Spleen (tissue), 11 donors: ENCODE measurements at regions not wholly inside any gene's neighbourhood (a gene's known extent, or its start where the extent isn't known, plus 50 kb on each side); places are given as distances from the start of the nearest gene placed in this dataset.

Experiments used
- DNase-seq: peaks from one replicate; pipeline ENCODE4 v3.0.0-alpha.2; 2020
- H3K27ac ChIP-seq, 8 donors: fragments of 200-600 bp; sonication (generic) in 7 of 8; 1 replicate in 4 of 8; 2 replicates in 4 of 8; pipeline versions ENCODE4 v1.5.0 to v1.8.0; 2016 to 2021; ENCODE audit warnings: inconsistent platforms in 4 of 8, mild to moderate bottlenecking in 4 of 8, moderate library complexity in 1 of 8
- H3K27me3 ChIP-seq, 7 donors: fragments of 200-600 bp; sonication (generic) in 6 of 7; replicated peaks in 1 of 7; 1 replicate in 4 of 7; 2 replicates in 3 of 7; pipeline versions ENCODE4 v1.5.0 to v1.8.0; 2016 to 2021; ENCODE audit warnings: inconsistent platforms in 3 of 7, mild to moderate bottlenecking in 1 of 7
- H3K36me3 ChIP-seq, 6 donors: fragments of 200-600 bp; sonication (generic) in 5 of 6; 1 replicate in 4 of 6; 2 replicates in 2 of 6; pipeline versions ENCODE4 v1.5.0 to v1.8.0; 2016 to 2021; ENCODE audit warnings: inconsistent platforms in 2 of 6
- H3K4me1 ChIP-seq, 6 donors: fragments of 200-600 bp; sonication (generic) in 5 of 6; 1 replicate in 3 of 6; 2 replicates in 3 of 6; pipeline versions ENCODE4 v1.5.0 to v1.8.0; 2016 to 2021; ENCODE audit warnings: inconsistent platforms in 3 of 6
- H3K4me3 ChIP-seq, 8 donors: fragments of 200-600 bp; sonication (generic) in 7 of 8; 1 replicate in 4 of 8; 2 replicates in 4 of 8; pipeline versions ENCODE4 v1.5.0 to v1.8.0; 2016 to 2021; ENCODE audit warnings: inconsistent platforms in 4 of 8, mild to moderate bottlenecking in 4 of 8, moderate library complexity in 2 of 8
- H3K9me3 ChIP-seq, 8 donors: fragments of 200-600 bp; sonication (generic) in 7 of 8; 1 replicate in 4 of 8; 2 replicates in 4 of 8; pipeline versions ENCODE4 v1.5.0 to v1.8.0; 2016 to 2021; ENCODE audit warnings: inconsistent platforms in 4 of 8
- CTCF ChIP-seq, 11 experiments: fragments of 200-600 bp in 7 of 11; fragments of 450-650 bp in 4 of 11; sonication (generic) in 4 of 11; IDR thresholded peaks in 8 of 11; conservative IDR thresholded peaks in 3 of 11; 1 replicate in 7 of 11; 2 replicates in 4 of 11; pipeline versions ENCODE4 v1.4.0 to v1.8.0; 2016 to 2021; ENCODE audit warnings: antibody characterized with exemption in 11 of 11, inconsistent platforms in 4 of 11, mild to moderate bottlenecking in 1 of 11
- POLR2A ChIP-seq, 3 donors: fragments of 450-650 bp; IDR thresholded peaks; one replicate each; pipeline ENCODE4 v1.5.1; 2017; ENCODE audit warnings: antibody characterized with exemption in 3 of 3, mild to moderate bottlenecking in 1 of 3
- POLR2AphosphoS5 ChIP-seq, 3 donors: sonication (generic); formaldehyde crosslinking; IDR thresholded peaks; one replicate each; pipeline ENCODE4 v1.5.1; 2017; ENCODE audit warnings: antibody characterized with exemption in 3 of 3
- WGBS, 5 donors: extraction: QIAGEN DNeasy Blood & Tissue Kit in 3 of 5; methylation state at CpG; one replicate each; pipeline versions ENCODE4 v1.1.5 to v1.1.7; 2013 to 2018; 5-methylcytosine and 5-hydroxymethylcytosine counted together
- intact Hi-C: fragments of 100-400 bp; cut with DNase I; formaldehyde crosslinking; loops from one replicate; pipeline ENCODE4 v1.15.0; 2023; ENCODE audit warnings: low total_unique reads
- donor health status: healthy with polysubstance abuse.
- donor health status: DM: no; HTN: no; CAD: no; lungs with moderate emphysema.
- donor health status: DM: no; HTN: no; CAD: no.
- donor health status: Bipolar disorder and iron deficiency.
- donor health status: healthy.
- donor health status: DM: no; HTN: no; CAD: no.
- donor health status: DM: yes; HTN: yes; CAD: no.

DNA sequence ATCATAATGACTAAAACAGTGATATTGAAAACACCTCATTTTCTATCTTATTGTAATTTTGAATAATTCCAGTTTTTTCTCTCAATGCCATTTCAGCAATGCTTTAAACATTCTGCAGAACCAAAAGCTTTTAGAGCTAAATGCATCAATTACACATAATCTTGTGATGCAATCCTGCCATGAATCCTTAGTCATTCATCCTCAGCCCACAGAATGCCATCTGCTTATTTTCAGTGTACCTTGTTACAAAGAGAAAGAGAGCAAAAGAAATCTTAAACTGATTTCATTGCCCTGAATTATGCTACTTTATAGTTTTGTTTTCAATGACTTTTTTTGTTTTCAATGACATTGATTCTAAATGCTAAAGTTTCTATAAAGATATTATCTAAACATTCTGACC lies 1234.8 kb upstream of the C9orf72 start:
- TF ChIP-seq POLR2A (IDR thresholded peaks at IDR 0.05): no peak
- no peak for TF ChIP-seq CTCF (IDR thresholded peaks at IDR 0.05 in 8 of 11, conservative IDR thresholded peaks at IDR 0.05 in 3 of 11)
- TF ChIP-seq POLR2AphosphoS5 (IDR thresholded peaks at IDR 0.05): no peak
- Histone ChIP-seq H3K4me1 (no peaks in the 10 kb centered on the region), H3K27me3 (no peaks in the 10 kb centered on the region), H3K36me3 (no peaks in the 10 kb centered on the region), H3K4me3 (no peak overlapping the region), H3K9me3 (no peaks in the 10 kb centered on the region), H3K27ac (no peak overlapping the region)
- no peak for DNase-seq
- intact Hi-C loops: no loop called here

DNA sequence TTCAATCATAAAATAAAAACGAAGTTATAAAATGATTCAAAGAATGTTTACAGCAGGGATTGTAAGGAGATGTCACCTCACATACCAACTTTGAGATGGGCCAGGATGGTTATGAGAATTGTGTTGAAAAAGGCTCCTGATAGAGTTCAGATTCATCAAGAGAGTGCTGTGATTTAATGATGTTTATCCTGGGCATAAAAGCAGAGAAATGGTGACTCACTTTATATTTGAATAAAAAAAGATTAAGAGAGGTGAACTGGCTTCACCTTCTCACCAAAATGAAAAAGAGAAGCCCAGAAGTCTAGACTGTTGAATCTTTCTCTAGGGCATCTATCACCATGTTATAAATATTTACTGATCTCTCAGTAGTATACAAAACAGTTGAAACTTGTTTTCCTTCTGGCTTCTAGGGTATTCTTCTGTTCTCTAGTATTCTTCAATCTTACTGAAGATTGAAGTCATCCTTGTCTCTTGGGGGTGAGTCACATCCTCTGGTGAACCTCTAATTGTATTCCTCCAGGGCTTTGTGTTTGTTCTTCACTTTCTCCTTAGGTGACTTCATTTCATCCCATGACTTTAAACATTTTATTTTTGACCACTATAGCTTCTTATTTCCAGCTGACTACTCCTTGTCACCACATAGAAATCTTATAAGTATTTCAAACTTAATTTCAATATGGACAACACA lies 1237.3 kb upstream of the C9orf72 start:
- TF ChIP-seq POLR2AphosphoS5 (IDR thresholded peaks at IDR 0.05) (no peak), CTCF (IDR thresholded peaks at IDR 0.05 in 8 of 11, conservative IDR thresholded peaks at IDR 0.05 in 3 of 11) (no peak), POLR2A (IDR thresholded peaks at IDR 0.05) (no peak)
- no peaks in the 10 kb centered on the region for H3K27me3 ChIP-seq
- intact Hi-C loops: loop anchor here (5.0 kb wide), 1 partner anchor 412 kb away; no protein-coding TSS in a partner anchor
- no peaks in the 10 kb centered on the region for H3K36me3 ChIP-seq
- H3K4me1 ChIP-seq: no peaks in the 10 kb centered on the region
- DNase-seq: no peak
- no peak overlapping the region for H3K4me3 ChIP-seq
- H3K27ac ChIP-seq: no peak overlapping the region
- H3K9me3 ChIP-seq: no peaks in the 10 kb centered on the region
- 34 to 58% (median 48%) methylated on average over 1 of the region's 1 CpG for WGBS, 5 donors

DNA sequence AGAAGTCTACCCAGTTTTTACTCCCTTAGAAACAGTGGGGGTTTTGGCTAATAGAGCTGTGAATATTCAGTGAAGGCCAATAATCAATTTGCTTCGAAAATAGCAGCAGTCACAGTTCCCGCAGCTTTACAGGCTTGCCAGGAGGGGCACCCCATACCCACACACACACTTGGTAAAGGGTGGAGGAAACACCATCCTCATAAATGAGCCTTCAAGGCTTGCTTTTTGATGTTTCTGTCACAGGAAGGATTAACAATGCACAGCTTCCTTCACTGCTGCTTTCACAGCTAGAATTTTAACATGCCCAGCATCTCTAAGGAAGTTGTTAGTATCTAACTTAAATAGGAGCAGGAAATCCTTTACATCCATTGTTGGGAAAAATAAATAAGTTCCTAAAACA lies 1247.5 kb upstream of the C9orf72 start:
- no peaks in the 10 kb centered on the region for H3K27me3 ChIP-seq
- H3K4me1 ChIP-seq: no peaks in the 10 kb centered on the region
- no peak overlapping the region for H3K4me3 ChIP-seq
- intact Hi-C loops: no loop called here
- no peaks in the 10 kb centered on the region for H3K36me3 ChIP-seq
- H3K27ac ChIP-seq: no peak overlapping the region
- no peaks in the 10 kb centered on the region for H3K9me3 ChIP-seq
- TF ChIP-seq POLR2AphosphoS5 (IDR thresholded peaks at IDR 0.05) (no peak), POLR2A (IDR thresholded peaks at IDR 0.05) (no peak), CTCF (IDR thresholded peaks at IDR 0.05 in 8 of 11, conservative IDR thresholded peaks at IDR 0.05 in 3 of 11) (no peak)
- 21 to 46% (median 32%) methylated on average over 2 of the region's 2 CpGs for WGBS, 5 donors
- no peak for DNase-seq

GRCh38 chr9:28821240-28821639 lies 1248.0 kb upstream of the C9orf72 start:
- WGBS, 5 donors: 40 to 68% (median 51%) methylated on average over 2 of the region's 2 CpGs
- no peak for DNase-seq

More at GRCh38 chr9:28821240-28821639, 1248.0 kb upstream of the C9orf72 start:
- Histone ChIP-seq H3K4me3 (no peak overlapping the region), H3K27me3 (no peaks in the 10 kb centered on the region), H3K9me3 (no peaks in the 10 kb centered on the region), H3K27ac (no peak overlapping the region), H3K4me1 (no peaks in the 10 kb centered on the region), H3K36me3 (no peaks in the 10 kb centered on the region)
- no peak for TF ChIP-seq POLR2A (IDR thresholded peaks at IDR 0.05)
- no peak for TF ChIP-seq POLR2AphosphoS5 (IDR thresholded peaks at IDR 0.05)
- no peak for TF ChIP-seq CTCF (IDR thresholded peaks at IDR 0.05 in 8 of 11, conservative IDR thresholded peaks at IDR 0.05 in 3 of 11)
- intact Hi-C loops: no loop called here
